AG09309 (cell line): ENCODE measurements at regions not wholly inside any gene's neighbourhood (a gene's known extent, or its start where the extent isn't known, plus 50 kb on each side); places are given as distances from the start of the nearest gene placed in this dataset.

Experiments used
- DNase-seq: peaks from one replicate; pipeline ENCODE4 v3.0.0-alpha.2; 2010; ENCODE audit warnings: low read depth
- H3K4me3 ChIP-seq: 2 replicates; pipeline ENCODE4 v1.5.1; 2011; ENCODE audit warnings: mild to moderate bottlenecking, low read depth, low read length, moderate library complexity; ENCODE audit not compliant: control insufficient read depth
- CTCF ChIP-seq: IDR thresholded peaks from 2 replicates; pipeline ENCODE4 v1.5.1; 2011; ENCODE audit warnings: mild to moderate bottlenecking, low read depth, low read length, inconsistent platforms; ENCODE audit not compliant: insufficient read depth, control insufficient read depth; ENCODE audit errors: missing control alignments

GRCh38 chr2:54392555-54393324 is 63.4 kb upstream of the SPTBN1 start:
- no peak for DNase-seq
- H3K4me3 ChIP-seq, result no peak overlapping the region
- no peak for TF ChIP-seq CTCF

- TF ChIP-seq CTCF, result no peak
- DNase-seq, result no peak
Measured at GRCh38 chr2:54394392-54394791, 61.7 kb upstream of the SPTBN1 start.

DNA sequence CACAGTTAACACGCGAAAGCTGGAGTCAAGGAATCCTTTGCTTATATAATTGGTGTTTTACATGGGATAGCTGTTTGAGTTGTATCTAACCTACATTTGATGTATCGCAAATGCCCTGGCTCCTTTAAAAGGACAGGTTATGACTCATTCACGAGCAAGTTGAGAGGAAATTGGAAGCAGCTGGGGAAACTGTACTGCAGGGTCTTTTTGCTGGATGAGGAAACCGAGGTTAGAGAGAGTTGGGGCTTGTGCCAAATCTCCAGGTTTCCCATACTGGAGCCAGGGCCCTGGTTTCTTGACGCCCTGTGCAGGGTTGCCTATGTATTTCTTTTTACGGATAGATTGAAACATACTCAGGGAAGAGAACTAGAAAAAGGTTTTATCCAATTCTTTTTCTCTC is 60.0 kb upstream of the SPTBN1 start:
- H3K4me3 ChIP-seq, result no peak overlapping the region
- TF ChIP-seq CTCF, result no peak
- DNase-seq, result peak; percentile 17

More at GRCh38 chr2:54394392-54394791, 61.7 kb upstream of the SPTBN1 start:
- no peak overlapping the region for H3K4me3 ChIP-seq

- no peak for TF ChIP-seq CTCF
- H3K4me3 ChIP-seq, result no peak overlapping the region
- DNase-seq, result no peak
Measured at GRCh38 chr2:54396798-54397197, 59.3 kb upstream of the SPTBN1 start.

- no peak overlapping the region for H3K4me3 ChIP-seq
- no peak for TF ChIP-seq CTCF
- DNase-seq, result no peak
Measured at GRCh38 chr2:54397426-54397825, 58.7 kb upstream of the SPTBN1 start.

GRCh38 chr2:54401554-54401953 is 54.6 kb upstream of the SPTBN1 start:
- DNase-seq, result no peak
- no peak overlapping the region for H3K4me3 ChIP-seq
- no peak for TF ChIP-seq CTCF
